ENCODE measurements at regions not wholly inside any gene's neighbourhood (a gene's known extent, or its start where the extent isn't known, plus 50 kb on each side); places are given as distances from the start of the nearest gene placed in this dataset.

DNA sequence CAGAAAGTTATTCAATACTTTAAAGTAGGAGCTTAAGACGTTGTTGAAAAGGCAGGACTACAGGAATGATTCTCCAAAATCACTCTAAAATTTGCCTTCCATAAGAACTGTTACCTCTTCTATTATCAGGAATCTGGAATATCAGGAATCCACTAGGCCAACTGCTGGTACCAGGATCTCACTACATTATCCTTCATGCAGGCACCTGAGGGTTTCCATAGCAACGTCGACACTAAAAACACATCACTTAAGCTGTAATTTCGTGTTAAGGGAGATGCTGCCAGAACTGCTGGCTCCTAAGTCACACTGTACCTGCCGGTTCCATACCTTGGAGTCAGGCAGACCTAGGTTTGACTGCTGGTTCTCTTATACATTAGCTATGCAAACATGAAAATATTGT is 139.7 kb upstream of the C1orf87 start:
- intact Hi-C loops (cut with DNase I) = no loop called here
- H3K9me3 ChIP-seq = no peaks in the 10 kb centered on the region
- no peaks in the 10 kb centered on the region for H3K27me3 ChIP-seq
- H3K36me3 ChIP-seq = no peaks in the 10 kb centered on the region
- no peak for DNase-seq (ENCODE audit: low spot score in 2 of 2)
- no peak overlapping the region for H3K4me3 ChIP-seq
- H3K4me1 ChIP-seq = no peaks in the 10 kb centered on the region
- TF ChIP-seq CTCF (IDR thresholded peaks at IDR 0.05) = no peak
- H3K27ac ChIP-seq = no peak overlapping the region

DNA sequence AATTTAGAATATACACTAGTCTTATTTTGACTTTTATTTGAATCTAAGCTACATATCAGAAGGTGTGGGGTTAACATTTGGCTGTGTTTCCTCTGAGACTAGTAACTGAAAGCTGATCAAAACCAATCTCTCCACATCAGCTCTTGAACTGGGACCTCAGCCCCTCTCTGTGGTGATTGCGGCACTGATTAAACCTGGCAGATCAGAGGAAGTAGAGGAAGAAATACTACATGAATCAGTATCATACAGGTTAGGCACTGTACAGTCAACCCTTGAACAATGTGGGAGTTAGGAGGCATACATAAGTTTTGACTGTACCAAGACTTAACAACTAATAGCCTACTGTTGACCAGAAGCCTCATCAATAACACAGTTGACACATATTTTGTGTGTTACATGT is 122.5 kb upstream of the C1orf87 start:
- no peak for TF ChIP-seq CTCF (IDR thresholded peaks at IDR 0.05)

GRCh38 chr1:60185684-60186083 is 112.1 kb upstream of the C1orf87 start:
- Histone ChIP-seq H3K9me3 (peaks cover 0 to 29% of the 10 kb centered on the region in 2 donors), H3K36me3 (no peaks in the 10 kb centered on the region), H3K27me3 (no peaks in the 10 kb centered on the region), H3K4me3 (no peak overlapping the region), H3K4me1 (no peaks in the 10 kb centered on the region), H3K27ac (no peak overlapping the region)
- no peak for TF ChIP-seq CTCF (IDR thresholded peaks at IDR 0.05)
- no peak for DNase-seq (ENCODE audit: low spot score in 2 of 2)
- intact Hi-C loops (cut with DNase I) = no loop called here

More for the DNA sequence above, 122.5 kb upstream of the C1orf87 start:
- Histone ChIP-seq H3K27me3 (no peaks in the 10 kb centered on the region), H3K4me3 (no peak overlapping the region), H3K9me3 (no peaks in the 10 kb centered on the region), H3K4me1 (no peaks in the 10 kb centered on the region), H3K36me3 (no peaks in the 10 kb centered on the region), H3K27ac (no peak overlapping the region)
- DNase-seq (ENCODE audit: low spot score in 2 of 2) = no peak
- intact Hi-C loops (cut with DNase I) = no loop called here

GRCh38 chr1:60184521-60184920 is 111.0 kb upstream of the C1orf87 start:
- Histone ChIP-seq H3K36me3 (no peaks in the 10 kb centered on the region), H3K4me1 (no peaks in the 10 kb centered on the region), H3K9me3 (peaks cover 0 to 29% of the 10 kb centered on the region in 2 donors), H3K27ac (no peak overlapping the region), H3K27me3 (no peaks in the 10 kb centered on the region), H3K4me3 (no peak overlapping the region)
- intact Hi-C loops (cut with DNase I) = no loop called here
- DNase-seq (ENCODE audit: low spot score in 2 of 2) = no peak
- TF ChIP-seq CTCF (IDR thresholded peaks at IDR 0.05) = no peak

DNA sequence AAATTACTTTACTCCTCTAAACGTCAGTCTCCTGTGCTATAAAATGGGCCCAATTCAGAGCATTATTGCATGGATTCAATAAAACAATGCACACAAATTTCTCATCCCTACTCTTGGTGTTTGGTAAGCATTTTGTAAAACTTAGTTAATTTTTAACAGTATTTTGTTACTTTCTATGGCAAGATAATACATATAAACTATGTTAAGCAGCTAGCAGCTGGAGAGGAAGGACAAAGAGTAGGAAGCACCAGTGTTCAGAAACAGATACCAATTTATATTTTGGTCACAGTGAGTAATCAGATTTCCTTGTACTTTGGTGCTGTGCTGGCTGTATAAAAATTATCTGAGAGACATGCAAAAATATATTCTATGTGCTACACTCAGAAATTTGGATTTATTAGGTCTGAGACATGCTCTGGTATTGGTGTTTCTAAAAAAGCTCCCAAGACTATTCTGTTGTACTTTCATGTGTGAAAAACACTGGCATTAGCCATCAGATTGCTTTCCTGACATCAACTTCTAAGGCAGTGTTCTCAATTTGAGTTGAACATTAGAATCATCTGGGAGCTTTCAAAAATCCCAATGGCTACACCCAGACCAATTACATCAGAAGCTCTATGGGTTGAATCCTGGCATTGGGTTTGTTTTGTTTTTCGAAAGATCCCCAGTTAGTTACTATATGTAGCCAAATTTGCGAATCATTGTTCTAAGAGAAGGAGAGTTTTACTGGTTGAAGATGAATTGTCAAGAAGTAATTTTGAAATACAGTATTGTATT is 100.3 kb upstream of the C1orf87 start:
- no peak for TF ChIP-seq CTCF (IDR thresholded peaks at IDR 0.05)
- Histone ChIP-seq H3K9me3 (no peaks in the 10 kb centered on the region), H3K27ac (no peak overlapping the region), H3K27me3 (no peaks in the 10 kb centered on the region), H3K4me1 (no peaks in the 10 kb centered on the region), H3K4me3 (no peak overlapping the region), H3K36me3 (no peaks in the 10 kb centered on the region)
- intact Hi-C loops (cut with DNase I) = loop anchor here (5.0 kb wide), 1 partner anchor 197 kb away; no protein-coding TSS in a partner anchor
- no peak for DNase-seq (ENCODE audit: low spot score in 2 of 2)
